CD4-positive, alpha-beta T cell treated with Interleukin-17A for 4 hours (primary cell): ENCODE measurements at regions not wholly inside any gene's neighbourhood (a gene's known extent, or its start where the extent isn't known, plus 50 kb on each side); places are given as distances from the start of the nearest gene placed in this dataset.
"Not testable (repeated sequence)": the region's sequence is repeated elsewhere in the genome, so short reads cannot be mapped to it uniquely, and the experiment has no call there.

Experiments used
- DNase-seq: peaks from one replicate; pipeline ENCODE4 v3.0.0-alpha.2; 2020; ENCODE audit warnings: mixed read lengths

GRCh38 chr15:96585484-96586386, 255.2 kb downstream of the NR2F2 start:
- no peak for DNase-seq

- no peak for DNase-seq
These were observed 256.4 kb downstream of the NR2F2 start for GRCh38 chr15:96586901-96587300.

GRCh38 chr15:96589864-96590263, 259.4 kb downstream of the NR2F2 start:
- DNase-seq: no peak

- DNase-seq: no peak
These were observed 263.2 kb downstream of the NR2F2 start for GRCh38 chr15:96593735-96594134.

- DNase-seq: no peak
These were observed 265.5 kb downstream of the NR2F2 start for GRCh38 chr15:96595951-96596350.

DNA sequence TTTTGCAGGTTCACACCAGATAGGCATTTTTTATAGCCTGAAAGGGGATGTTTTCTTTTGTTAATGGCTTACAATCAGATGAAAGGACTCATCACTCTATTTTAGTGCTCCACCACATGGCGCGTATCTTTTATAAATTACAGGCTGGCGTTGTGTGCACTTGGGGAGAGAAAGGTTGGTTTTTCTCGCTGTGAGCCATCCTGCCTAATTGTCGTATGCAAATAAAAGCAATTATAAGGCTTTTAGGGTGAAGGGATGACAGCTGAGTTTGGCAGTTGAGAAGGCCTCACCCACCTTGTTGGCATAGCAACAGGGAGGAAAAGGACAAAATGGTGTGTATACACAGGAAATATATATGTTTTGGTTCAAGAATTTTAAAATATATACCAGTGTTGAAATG, 268.0 kb downstream of the NR2F2 start:
- DNase-seq: no peak

- no peak for DNase-seq
These were observed 268.8 kb downstream of the NR2F2 start for GRCh38 chr15:96599268-96599667.

DNA sequence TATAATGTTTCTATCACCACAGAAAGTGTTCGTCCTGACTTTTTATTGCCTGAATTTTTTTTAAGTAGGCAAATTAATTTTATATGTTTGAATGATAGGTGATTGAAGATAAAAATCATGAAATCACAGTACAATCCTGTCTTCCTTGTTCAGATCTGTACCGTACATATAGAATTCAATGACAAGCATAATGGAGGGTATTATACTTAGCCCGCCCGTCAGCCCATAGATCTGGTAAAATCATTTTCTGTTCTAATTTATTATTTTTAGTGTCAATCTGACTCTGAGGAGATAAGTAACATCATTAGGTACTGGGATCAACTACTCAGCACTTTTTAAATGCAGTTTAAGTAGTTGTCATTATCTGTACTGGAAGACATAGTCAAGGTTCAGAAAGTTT, 269.9 kb downstream of the NR2F2 start:
- no peak for DNase-seq

- no peak for DNase-seq
These were observed 276.1 kb downstream of the NR2F2 start for GRCh38 chr15:96606617-96607016.

DNA sequence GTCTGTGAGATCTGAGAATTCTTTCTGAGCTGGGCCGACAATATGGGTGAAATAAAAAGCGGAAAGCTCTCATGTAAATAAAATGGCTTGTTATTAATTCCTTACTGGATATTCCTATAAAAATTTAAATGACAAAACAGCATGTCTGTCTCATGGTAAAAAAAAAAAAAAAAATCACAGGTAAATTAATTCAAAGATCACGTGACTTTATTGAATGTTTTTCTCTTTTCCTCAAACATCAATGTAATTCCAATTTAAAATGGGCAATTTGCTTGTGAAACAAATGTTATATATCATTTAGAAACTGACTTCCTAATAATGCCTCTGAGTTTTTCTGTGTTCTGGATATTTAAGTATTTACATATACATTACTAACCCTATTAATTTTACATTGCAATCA, 280.3 kb downstream of the NR2F2 start:
- DNase-seq: no peak

- no peak for DNase-seq
These were observed 282.4 kb downstream of the NR2F2 start for GRCh38 chr15:96612917-96613316.

DNA sequence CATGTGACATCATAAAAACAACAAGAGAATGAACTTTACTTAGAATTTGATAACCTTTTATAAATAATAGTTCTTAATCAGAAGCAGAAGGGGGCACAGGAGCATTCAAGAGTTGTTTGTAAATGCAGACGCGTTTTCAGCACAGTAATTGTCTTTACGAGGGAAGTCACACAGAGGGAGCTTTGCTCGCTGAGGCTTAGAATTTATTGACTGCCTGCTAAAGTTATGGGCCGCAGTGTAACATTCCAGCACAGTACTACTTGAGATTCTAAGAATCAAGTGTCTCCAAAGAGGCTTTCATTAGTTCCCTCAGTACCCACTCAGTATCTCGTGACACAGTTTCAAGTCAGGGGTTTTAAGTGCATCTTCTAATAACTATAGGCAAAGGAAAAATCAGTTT, 288.7 kb downstream of the NR2F2 start:
- no peak for DNase-seq

DNA sequence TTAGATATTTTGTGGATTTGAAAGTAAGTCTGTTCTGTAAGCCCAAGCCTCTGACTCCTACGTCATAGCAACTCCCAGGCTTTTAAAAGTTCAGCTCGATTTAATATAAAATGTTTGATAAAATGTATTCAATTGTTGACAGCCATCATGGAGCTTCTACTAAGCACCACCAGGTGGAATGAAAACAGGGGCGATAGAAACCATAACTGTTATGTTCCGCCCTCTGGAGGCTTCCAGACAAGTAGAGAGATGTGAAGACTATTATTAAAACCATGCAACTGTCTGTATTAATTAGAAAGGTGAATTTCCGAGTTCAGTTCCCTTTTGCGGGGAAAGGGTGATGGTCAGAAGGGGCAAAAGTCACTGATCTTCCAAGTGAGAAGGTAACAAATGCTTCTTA, 292.2 kb downstream of the NR2F2 start:
- DNase-seq: no peak

DNA sequence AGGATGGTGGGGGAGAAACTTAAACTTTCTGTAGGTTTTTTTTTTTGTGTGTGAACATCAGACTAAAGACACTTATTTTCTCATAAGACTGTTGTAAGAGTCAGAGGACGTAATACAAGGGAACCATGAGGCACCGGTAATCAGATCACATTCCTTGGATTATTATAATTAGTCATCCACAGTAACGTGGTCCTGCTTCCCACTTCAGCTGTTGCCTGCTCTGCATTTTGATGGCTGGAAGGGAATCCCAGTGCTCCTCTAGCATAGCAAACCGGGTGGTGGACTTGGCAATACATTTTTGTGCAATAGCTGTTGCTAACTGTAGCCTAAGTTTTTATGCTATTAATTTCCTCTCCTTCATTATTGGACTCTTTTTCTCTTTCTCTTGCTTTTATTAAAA, 294.8 kb downstream of the NR2F2 start:
- no peak for DNase-seq

GRCh38 chr15:96627031-96627568, 296.6 kb downstream of the NR2F2 start:
- no peak for DNase-seq

- DNase-seq: no peak
These were observed 299.0 kb downstream of the NR2F2 start for GRCh38 chr15:96629511-96629910.

- DNase-seq: no peak
These were observed 308.3 kb downstream of the NR2F2 start for GRCh38 chr15:96638793-96639192.

DNA sequence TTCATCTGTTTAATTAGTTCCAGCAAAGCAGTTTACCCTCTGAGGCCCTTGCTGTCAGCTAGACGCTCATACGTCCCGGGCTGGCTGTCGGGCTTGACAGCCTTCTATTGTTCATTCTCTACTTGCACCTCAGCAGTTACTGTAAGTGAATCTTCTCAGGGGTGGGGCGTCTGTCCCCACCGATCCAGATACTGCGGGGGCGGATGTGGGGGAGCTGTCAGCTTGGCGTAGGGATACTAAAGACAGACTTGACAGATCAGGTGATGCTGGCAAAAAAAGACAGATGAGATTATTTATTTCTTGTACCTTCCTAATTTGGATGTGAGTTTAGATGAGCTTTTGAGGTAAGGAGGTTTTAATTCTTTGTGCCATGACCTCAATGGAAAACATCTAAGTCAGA, 315.3 kb downstream of the NR2F2 start:
- DNase-seq: no peak

GRCh38 chr15:96648866-96649265, 318.4 kb downstream of the NR2F2 start:
- DNase-seq: no peak

DNA sequence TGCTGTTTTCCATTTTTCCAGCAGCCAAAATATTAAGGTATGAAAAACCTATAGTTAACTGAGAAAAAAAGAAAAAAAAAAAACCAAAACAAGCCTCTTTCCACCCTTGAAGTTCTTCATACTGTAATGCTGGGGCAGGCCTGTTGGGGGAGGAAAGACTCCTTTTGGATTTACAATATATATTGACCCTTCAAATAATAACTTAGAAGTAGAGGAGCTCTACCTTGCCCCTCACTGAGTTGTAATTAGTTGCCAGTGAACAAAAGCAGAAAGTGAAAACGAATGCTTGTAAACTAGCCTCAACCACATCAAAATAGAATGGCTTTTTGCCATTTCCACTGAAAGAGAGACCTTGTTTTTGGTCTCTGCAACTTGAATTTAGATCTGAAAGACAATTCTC, 326.6 kb downstream of the NR2F2 start:
- DNase-seq: no peak

GRCh38 chr15:96666979-96667378, 336.5 kb downstream of the NR2F2 start:
- not testable (repeated sequence) for DNase-seq

DNA sequence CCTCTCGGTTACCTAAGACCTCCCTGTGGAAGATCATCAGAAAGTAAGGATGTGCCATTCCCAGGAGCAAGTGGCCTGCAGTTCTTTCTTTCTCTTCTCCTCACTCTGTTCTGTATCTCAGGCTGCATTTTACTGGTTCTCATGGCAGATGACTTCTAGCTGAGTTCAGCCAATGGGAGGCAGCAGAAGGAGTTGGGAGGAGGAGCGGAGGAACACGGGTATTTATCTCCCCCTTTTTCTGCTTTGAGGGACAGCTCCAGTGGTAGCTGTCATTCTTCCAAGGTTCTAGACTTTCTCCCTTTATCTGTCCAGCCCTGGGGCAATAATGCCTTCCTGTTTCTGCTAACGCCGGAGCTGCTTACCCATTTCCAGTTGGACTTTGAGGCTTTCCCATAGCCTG, 339.9 kb downstream of the NR2F2 start:
- DNase-seq: no peak

DNA sequence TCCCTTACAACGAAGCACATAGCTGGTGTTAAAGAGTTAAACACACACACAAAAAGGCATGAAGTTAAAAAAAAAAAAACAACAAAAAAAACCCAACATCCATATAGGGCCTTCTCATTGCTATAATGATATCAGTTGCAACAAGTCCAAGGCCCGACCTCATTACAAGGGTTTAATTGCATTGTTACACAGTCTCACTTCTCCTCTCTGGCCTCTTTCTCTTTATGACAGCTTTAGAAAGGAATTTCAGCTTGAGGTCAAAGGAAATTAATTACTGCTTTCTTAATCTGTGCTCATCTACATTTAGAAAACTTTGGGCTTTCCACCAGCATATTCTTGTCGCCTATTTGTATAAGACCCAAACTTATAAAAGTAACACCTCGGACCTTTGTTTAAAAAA, 342.1 kb downstream of the NR2F2 start:
- DNase-seq: no peak

DNA sequence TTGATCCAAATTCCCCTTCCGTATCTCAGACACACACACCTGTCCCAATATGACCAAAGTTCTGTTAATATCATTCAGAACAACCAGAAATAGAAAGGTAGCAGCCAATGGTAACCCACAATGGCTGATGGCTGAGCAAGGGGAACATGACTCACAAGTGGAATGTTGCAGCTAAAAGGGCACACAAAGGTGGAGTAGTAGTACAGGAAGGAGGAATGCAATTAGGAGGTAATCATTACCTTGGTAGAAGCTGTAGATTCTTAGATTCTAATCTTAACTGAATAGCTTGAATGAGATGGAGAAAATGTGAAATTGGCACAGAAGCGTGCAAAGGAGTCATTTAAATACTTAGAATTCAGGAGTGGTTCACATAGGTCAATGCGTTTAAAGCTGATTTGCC, 347.9 kb downstream of the NR2F2 start:
- DNase-seq: no peak
